Ammon's horn (tissue), 1 donor: ENCODE measurements at regions not wholly inside any gene's neighbourhood (a gene's known extent, or its start where the extent isn't known, plus 50 kb on each side); places are given as distances from the start of the nearest gene placed in this dataset.

Experiments used
- DNase-seq: peaks from one replicate; pipeline ENCODE4 v3.0.0-alpha.2; 2016; ENCODE audit warnings: low spot score

DNA sequence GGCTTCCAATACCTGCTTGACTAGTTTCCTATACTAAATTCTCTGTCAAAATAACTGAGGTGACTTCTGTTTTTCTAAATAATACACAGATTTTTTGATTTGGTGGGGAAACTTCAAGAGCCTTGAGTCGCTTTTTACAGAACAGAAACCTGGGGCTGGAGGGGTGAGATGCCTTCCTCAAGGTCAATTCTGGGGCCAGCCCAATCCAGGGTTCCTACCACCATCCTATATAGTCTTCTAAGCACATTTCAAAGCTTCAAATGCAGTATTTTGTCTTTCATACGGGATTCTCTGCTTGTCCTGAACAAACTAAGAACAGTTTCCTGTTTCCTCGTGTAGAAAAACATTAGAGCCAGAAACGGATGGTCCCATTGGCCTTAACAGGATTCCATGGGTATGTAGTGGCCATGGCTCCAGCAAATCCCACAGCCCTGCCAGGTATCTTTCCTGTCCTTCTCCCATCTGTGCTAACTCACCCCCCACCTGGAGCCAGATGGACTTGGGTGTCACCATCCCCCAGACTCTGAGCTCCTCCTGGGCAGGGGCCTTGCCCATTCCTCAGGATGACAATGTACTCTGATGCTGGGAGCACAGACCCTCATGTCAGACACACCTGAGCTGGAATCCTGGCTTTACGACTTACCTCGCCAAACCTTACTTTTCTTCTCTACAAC lies 146.9 kb downstream of the KLF13 start:
- DNase-seq = no peak

DNA sequence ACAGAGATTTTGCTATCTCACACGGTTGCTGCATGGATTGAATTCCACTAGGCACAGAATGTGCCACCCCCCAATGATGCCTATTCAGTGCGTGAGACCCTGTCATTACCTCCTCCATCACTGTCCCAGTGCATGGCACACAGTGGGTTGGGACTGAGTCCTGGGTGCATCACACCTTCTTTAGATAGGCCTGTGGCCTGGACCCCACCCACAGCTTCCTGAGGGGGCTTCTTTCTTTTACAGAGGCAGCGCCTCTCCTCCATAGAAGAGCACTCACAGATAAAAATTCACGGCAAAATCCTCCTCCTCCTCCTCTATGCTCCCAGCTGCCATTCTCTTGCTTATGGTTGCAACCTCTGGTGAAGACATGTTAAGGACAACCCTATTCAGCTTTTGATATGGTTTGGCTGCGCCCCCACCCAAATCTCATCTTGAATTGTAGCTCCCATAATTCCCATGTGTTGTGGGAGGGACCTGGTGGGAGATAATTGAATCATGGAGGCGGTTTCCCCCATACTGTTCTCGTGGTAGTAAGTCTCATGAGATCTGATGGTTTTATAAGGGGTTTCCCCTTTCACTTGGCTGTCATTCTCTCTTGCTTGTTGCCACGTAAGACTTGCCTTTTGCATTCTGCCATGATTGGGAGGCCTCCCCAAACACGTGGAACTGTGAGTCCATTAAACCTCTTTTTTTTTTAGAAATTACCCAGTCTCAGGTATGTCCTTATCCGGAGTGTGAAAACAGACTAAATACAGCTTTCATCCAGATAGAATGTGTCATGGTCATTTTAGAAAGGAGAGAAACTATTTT lies 147.6 kb downstream of the KLF13 start:
- DNase-seq = no peak

DNA sequence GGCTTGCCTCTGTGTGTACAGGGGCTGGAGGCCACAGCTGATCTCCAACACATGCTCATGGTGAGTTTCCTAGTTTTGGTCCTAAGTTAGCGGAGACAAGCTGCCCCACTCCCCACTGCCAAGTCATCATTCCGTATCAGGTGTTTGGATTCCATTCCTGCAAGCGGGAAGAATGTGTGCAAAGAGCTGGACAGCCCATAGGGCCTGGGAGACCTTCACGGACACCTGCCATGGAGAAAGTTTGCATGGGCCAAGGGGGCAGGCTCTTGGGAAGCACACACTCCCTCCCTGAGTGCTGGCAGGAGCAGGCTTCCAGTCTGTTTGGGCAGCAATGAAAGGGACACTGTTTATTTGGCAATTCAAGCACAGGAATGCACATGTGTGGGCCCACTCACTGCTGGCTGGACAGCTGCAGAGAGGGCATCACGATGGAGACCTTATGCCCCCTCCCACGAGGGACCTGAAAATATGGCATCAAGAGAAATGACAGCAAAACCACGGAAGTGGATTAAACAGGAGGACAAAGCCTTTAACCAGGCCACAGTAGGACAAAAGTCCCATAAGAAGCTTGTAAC lies 149.7 kb downstream of the KLF13 start:
- DNase-seq = no peak

DNA sequence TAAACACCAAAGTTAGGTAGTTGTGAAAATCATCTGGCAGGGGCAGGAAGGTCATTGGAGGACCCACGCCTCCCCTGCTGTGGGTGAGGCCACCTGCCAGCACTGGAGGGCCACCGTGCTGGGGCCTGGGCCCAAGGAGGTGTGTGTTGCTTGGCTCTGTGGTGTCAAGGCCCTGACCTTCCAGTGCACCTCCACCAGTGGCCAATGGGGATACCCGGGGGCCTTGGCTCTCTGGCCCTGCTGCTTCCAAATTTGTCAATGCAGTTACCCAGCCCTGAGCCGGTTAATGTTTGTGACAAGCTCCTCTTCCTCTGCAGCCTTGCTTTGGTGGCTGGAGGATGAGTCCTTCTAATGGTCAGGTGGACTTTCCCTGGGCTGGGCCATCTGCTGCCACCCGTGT lies 150.2 kb downstream of the KLF13 start:
- DNase-seq = no peak

DNA sequence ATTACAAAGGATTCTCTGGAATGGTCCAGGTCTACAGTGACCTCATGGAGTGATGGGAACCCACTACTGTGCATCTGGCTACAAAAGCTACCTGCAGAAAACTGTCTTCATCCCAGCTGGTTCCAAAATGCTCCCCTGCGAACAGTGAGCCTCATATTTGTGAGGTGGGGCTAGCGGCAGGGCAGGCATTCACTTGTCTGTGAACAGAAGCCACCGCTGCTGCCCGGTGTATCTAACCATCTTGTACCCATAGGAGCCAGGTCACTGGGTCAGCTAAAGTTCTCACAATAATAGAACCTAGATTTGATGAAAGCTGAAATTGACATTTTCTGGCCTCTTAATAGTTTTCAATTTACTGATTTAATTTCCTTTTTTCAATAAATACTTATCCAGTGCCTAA lies 150.7 kb downstream of the KLF13 start:
- no peak for DNase-seq

DNA sequence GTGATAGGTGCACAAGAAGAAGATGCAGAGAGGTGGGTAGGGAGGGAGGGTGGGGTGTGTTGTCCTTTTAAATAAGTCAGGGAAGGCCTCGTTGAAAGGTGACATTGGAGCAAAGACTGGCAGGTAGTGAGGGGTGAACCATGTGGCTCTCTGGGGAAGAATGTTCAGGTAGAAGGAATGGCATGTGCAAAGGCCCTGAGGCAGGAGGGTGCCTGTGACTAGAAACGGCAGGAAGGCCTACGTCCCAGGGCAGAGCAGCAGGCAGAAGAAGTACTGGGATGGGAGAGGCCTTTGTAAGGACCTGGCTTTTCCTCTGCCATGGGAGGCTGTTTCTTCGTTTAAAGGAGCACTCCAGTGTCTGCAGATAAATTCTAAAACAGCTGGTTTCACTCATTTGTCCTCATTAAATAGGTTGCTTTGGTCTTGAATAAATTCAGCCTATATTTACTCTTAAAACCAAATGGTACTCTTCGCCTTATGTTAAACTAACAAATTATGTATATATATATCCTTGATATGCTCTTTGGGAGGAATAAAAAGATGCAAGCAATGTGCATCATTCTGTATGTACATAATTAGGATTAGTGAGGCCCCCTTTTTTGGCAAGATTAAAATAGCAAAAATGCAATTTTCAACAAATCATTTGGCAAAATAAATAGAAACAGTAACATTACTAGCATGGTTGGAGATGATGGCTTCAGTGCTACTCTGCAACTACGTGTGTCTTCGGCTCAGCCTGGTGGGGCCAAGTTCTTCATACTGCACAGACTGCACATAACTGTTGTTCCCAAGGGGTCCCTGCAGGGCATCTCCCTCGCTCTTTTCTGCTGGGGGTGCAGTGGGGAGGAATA lies 151.4 kb downstream of the KLF13 start:
- DNase-seq = no peak

DNA sequence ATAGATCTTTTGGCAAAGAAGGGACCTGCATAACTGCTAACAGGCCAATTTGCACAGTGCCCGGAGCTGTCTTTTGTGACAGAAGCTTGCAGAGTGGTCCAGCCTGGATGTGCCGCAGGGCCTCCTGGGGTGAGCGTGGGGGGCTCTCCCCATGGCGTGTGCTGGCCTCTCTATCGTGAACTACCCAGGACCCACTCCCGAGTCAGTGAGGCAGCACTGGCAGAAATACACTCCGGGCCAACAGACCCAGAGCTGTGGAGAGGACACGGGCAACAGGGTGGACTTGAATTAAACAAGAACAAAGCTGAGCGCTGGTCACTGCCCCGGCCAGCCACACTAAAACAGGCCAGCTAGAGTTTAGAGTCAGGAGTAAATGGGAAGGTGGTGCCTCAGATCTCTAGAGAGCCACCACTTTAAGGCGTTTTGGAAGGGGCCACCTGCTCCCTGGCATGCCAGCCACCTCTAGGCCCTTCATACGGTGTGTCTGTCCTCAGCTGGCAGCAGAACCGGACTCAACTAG lies 152.1 kb downstream of the KLF13 start:
- DNase-seq = no peak

DNA sequence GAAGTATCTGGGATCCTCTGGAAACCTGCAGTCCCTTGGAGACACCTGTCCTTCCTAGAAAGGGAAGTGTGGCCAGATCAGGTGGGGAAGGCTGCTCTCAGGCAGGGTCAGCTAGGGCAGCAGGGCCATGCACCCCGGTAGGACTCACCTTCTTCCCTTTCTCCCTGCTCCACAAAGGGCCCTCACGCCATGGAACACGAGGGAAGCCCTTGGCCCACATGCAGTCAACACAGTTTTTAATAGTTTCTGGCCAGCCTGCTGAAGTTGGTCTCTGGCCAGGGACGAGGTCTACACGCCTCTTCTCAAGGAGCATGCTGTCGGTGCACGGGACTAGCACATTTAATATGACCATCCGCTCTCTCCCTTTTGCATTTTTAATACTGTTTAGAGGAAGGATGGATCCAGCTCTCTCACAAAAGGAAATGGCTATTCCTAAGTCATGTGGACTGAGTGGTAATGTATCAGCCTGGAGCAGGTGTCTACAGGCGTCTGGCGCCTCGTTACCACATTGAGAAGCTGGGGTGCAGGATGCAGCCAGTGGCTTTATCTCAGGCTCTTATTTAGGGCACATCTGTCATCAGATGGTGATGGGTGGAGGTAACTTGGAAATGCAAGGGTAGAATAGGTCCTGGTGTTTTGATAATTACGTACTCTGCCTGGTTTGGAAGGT lies 153.9 kb downstream of the KLF13 start:
- no peak for DNase-seq

DNA sequence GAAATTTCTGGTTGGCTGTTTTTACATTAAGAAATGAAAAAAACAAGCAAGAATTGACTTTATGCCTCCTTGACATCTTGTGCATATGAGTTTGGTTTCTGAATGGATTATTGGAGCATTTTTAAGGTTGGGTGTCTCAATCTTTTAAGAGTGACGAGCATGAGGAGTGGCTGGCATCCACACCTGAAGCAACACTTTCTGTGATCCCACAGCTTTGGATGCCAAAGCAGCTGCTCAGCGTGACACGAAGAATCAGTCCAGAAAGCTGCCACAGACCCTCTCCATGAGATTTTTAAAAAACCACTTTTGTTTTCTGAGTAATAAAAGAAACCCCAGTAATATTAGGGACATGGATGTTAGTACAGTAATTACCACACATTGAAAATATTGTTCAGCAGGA lies 154.5 kb downstream of the KLF13 start:
- no peak for DNase-seq

DNA sequence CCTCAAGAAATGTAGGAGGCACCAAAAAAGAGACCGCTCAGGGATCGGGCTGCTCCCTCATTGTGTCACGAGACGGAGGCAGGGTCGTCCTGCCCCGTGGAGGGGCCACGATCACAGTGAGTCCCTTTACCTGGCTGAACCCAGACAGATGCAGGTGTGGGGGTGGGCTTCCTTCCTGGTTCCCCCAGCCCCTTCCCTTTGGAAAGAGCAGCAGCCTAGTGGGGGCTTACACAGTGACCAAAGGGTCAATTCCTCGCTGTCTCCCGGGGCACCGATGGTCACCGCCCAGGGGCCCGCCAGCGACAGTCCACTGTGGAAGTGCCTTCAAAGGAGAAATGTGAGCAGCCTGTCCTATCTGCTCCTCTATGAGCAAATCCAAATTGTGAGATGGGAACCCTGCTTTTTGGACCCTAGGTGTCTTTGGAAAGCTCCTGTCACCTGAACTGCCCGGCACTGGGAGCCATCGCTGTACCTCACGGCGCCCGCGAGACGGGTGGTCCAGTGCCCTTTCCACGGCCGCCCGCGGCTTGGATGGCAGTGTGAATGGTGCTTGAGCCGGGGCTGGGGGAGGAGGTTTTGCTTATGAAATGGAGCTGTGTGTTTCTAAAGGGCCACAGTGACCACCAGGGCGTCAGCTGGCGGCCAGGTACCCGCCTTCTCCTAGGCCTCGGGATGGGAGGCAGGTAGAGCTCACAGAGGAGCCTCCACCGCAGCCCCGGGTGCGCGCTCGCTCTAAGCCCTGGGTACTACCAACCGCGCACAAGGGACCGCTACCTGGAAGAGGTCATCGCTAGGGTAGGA lies 155.7 kb downstream of the KLF13 start:
- no peak for DNase-seq

DNA sequence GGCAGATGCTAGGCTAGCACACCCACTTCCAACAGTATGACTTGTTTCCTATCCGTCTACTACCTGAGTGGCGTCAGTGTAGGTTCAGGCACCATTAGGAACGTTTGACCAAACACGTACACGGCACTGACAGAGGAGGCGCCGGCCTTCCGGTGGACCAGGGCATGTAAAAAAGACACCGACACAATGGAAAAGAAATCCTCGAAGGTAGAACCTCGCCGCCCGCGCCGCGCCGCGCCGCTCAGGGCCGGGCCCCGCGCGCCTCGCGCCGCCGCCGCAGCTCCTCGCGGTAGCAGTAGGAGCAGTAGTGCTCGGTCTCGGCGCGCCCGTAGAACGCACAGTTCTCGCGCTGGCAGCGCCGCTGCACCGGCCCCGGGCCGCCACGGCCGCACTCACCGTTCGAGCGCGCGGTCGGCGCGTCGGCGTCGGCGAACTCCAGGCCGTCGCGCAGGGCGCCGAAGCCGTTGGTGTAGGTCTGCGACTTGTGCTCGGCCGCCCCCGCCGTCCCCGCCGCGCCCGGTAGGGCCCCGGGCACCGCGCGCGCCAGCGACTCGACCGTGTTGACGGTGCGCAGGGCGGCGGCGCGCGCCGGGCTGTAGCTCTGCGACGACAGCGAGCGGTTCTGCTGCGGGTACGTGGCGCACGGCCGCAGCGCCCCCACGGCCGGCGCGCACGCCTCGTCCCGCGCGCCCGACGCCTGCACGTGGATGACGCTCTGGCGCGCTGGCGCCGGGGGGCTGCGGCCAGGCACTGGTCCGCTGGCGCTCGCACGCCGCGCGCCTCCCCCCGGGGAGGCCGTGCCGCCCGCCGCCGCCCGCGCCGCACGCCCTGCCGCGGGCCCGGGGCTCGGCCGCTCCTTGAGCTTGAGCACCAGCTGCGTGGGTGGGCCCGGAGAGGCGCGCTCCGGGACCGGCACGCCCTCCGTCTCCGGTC lies 156.7 kb downstream of the KLF13 start:
- no peak for DNase-seq

DNA sequence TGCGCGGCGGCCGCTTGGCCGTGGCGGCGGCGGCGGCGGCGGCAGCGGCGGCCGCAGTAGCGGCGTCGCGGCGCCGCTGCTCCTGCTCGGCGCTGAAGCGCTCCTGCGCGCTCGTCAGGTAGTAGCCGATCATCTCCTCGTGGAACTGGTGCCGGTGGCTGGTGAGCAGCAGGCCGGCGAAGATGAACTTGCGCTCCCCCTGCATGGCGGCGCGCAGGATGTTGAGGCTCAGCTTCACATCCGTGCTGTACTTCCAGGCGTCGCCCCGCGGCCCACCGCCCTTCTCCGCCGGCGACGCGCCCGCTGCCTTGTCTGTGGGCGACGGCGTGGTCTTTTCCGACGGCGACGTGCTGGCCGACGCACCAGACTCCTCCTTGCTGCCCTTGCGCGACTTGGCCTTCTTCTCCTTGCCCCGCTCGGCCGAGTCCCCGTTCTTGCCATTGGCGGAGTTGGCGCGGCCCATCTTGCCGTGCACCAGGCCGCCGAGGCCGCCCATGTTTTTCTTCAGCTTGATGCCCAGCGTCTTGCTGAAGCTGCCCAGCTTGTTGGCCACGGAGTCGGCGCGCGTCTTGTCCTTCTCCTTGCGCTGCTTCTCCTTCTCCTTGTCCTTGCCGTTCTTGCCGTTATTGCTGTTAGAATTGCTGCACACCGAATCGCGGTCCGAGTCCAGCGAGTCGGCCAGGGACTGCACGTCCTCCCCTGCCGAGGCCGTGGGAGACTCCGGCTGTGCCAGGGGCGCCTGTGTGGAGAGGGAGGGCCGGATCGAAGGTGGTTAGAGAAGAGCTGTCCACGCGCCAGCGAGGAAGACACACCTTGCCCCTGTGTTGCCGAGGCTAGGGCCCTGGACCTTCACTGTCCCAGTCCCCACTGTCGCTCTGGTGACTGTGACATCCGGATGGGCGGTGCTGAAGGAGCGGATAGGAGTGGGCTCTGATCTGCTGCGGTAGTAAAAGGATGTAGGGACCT lies 157.6 kb downstream of the KLF13 start:
- no peak for DNase-seq

DNA sequence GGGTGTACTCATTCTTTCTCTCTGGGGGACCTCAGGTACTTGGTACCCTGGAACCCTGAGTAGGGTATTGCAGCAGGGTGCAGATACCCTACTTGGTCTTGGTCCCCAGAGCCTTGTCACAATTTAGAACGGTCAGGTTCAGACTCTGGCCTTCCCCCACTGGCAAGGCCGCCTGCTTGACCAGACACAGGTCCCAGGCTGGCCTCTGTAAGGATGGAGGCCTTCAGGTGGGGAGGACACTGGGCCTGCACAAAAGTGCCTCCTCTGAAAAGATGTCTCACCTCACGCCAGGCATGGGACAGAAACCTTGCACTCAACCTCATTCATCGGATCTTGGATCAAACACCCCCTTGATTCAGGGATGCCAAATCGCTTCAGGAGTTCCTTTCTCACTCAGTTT lies 158.4 kb downstream of the KLF13 start:
- DNase-seq = no peak

DNA sequence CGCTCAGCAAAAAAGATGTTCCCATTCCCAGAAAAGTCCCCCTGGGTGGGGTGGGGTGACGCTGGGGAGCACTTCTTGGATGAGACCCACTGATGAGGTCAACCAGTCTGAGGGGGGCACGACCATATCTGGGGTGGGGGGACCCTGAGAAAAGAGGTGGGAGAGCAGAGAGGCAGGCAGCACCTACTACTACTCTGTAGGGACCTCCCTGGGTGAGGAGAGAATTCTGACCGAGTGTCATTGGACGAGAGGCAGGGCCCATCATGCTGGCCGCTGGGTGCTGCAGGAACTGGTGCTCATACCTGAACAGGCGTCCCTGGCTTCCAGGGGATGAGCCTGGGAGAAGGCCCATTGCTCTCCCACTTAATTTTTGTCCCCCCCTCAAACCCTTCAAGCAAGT lies 158.8 kb downstream of the KLF13 start:
- no peak for DNase-seq

DNA sequence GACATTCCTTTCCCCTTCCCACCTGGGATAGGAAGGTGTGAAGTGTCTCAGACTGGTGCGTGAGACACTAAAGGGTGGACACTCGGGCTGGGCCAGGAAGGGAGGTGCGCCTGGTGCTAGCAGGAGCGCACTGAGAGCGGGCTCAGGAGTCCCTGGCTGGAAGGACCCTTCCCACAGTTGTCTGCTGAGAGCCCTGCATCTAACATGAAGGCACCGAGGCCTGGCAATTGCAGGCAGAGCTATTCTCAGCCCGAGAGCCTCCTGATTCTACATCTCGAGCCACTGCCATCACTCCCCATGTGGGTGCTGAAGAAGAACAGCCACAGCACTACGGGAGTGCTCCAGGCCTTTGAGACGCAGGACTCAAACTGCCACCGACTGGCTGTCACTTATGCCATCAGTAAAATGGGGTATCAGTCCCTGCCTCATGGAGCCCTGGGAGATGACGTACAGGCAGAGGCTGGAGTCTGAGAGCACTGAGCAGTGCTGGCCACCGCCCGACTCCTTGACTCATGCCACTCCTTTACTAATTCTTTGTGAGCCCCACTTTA lies 159.4 kb downstream of the KLF13 start:
- DNase-seq = no peak

DNA sequence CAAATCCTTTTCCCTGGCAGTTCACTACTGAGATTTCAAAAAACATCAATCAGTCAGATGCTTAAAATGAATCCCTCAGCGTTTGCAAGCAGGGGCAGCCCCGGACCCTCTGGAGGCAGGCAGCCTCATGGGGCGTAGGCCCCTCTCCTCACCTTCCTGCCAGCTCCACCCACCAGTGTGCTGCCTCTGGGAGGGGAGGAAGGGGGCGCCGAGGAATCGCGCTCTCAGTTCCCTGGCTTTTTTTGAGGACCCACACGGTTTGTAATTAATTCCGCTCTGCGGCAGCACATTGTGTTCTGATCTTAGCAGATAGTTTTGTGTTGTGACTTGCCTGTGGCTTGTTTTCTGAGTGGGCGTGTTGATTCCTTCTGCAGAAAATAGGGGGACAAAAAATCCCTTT lies 159.9 kb downstream of the KLF13 start:
- DNase-seq = peak; percentile 48

DNA sequence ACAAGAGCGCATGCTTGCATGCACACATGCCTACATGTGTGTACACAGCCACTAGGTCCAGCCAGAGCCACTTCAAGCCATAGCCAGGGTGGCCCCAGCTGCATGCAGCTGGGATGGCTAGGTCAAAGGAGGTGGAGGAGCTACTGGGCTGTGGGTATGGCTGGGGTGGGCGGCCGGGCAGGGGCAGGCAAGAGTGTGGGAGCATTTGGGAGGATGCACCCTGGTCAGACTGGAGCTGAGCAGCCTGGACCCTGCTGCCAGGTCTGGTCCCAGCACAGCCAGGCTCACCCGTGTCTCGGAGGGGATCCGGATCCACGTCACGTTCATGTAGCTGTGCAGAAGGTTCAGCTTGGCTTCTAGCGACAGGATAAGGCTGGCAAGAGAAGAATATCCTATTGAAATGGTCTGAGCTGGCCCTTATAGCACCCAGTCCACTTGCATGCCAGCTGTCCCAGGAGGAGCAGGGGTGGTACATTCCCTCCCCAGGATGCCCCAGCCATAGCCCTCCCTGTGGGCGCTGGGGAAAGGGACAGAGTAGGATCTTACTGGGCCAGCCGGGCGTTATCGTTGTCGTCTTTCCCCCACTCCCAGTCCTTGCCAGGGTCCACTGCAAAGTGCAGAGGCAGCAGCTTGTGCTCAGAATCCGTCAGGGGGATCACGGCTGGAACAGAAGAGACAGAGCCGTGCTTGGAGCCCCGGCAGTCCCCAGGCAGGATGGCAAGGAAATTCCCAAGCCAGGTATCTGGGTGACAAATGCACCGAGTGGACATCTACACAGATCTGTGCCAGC lies 160.5 kb downstream of the KLF13 start:
- DNase-seq = no peak
